Mesothelial cell of epicardium (in vitro differentiated cells): ENCODE measurements at regions not wholly inside any gene's neighbourhood (a gene's known extent, or its start where the extent isn't known, plus 50 kb on each side); places are given as distances from the start of the nearest gene placed in this dataset.
"Not testable (repeated sequence)": the region's sequence is repeated elsewhere in the genome, so short reads cannot be mapped to it uniquely, and the experiment has no call there.

Experiments
- DNase-seq, 2 experiments: peaks; one replicate each; pipeline ENCODE4 v3.0.0; 2021; ENCODE audit warnings: low spot score in 2 of 2; ENCODE audit not compliant: unreplicated experiment in 2 of 2
- H3K27ac Mint-ChIP-seq: 2 replicates; pipeline ENCODE4 v1.8.0; 2021; ENCODE audit warnings: mixed read lengths
- H3K27me3 Mint-ChIP-seq: 2 replicates; pipeline ENCODE4 v1.8.0; 2021; ENCODE audit warnings: low read depth, mixed read lengths
- H3K36me3 Mint-ChIP-seq: 2 replicates; pipeline ENCODE4 v1.8.0; 2021; ENCODE audit warnings: mixed read lengths
- H3K4me1 Mint-ChIP-seq: 2 replicates; pipeline ENCODE4 v1.8.0; 2021; ENCODE audit warnings: mixed read lengths
- H3K4me3 Mint-ChIP-seq: 2 replicates; pipeline ENCODE4 v1.8.0; 2021; ENCODE audit warnings: mild to moderate bottlenecking, moderate library complexity, mixed read lengths
- H3K9me3 Mint-ChIP-seq: 2 replicates; pipeline ENCODE4 v1.8.0; 2021; ENCODE audit warnings: mixed read lengths
- TF ChIP-seq, protein P1 (sequence below): fragments of 200-600 bp; sonication (generic); IDR thresholded peaks from one replicate; pipeline ENCODE4 v1.5.0; 2021; ENCODE audit warnings: antibody characterized with exemption; ENCODE audit not compliant: unreplicated experiment

DNA sequence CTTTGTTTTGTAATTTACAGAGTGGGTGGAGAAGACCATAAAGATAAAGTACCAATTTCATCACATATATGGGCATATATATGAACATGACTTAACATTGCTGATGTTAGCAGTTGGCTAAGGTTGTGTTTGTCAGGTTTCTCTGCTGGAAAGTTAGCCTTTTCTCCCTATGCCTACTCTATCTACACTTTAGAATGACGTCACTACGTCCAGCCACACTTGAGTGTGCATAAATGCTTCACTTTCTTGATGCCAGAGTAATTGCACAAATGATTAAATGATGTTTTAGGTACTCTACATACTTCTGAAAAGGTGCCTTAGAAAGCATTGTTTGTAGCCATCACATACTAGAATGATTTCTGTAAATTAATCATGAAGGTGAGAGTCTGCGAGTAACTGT lies 759.2 kb upstream of the MGAT4C start:
- H3K4me3 Mint-ChIP-seq, result no peak overlapping the region
- peaks cover 23% of the 10 kb centered on the region for H3K9me3 Mint-ChIP-seq
- TF ChIP-seq, protein P1, sequence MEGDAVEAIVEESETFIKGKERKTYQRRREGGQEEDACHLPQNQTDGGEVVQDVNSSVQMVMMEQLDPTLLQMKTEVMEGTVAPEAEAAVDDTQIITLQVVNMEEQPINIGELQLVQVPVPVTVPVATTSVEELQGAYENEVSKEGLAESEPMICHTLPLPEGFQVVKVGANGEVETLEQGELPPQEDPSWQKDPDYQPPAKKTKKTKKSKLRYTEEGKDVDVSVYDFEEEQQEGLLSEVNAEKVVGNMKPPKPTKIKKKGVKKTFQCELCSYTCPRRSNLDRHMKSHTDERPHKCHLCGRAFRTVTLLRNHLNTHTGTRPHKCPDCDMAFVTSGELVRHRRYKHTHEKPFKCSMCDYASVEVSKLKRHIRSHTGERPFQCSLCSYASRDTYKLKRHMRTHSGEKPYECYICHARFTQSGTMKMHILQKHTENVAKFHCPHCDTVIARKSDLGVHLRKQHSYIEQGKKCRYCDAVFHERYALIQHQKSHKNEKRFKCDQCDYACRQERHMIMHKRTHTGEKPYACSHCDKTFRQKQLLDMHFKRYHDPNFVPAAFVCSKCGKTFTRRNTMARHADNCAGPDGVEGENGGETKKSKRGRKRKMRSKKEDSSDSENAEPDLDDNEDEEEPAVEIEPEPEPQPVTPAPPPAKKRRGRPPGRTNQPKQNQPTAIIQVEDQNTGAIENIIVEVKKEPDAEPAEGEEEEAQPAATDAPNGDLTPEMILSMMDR, result no peak

DNA sequence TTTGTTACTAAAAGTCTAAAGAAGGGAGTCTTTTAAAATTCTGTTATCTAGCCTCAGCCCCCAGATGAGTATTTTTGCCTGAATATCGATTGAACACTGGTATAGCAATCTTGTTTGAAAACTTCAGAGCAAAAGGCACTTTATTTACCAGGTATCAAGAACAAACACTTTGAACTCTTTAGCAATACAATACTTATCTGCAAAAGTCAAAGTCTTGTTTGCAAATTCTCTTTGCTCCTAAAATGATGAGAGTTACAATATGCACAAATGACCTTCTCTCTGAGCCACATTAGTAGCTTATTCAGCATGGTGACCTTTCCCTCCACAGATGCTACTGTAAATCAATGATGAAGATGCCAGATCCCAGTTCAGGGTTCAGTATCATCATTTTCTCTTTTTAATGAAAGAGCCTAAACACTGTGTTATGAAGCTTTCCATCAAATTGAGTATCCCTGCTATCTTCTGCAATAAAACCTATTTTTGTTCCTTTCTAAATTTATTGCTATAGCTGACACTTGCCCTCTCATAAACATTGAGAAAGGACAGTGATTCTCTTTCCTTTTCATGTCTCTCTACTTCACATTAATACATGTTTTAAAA lies 752.7 kb upstream of the MGAT4C start:
- DNase-seq, result no peak
- no peaks in the 10 kb centered on the region for H3K36me3 Mint-ChIP-seq
- no peaks in the 10 kb centered on the region for H3K4me1 Mint-ChIP-seq
- H3K27me3 Mint-ChIP-seq, result no peaks in the 10 kb centered on the region
- no peak overlapping the region for H3K27ac Mint-ChIP-seq
- peaks cover 28% of the 10 kb centered on the region for H3K9me3 Mint-ChIP-seq
- TF ChIP-seq, protein P1, result no peak
- H3K4me3 Mint-ChIP-seq, result no peak overlapping the region

More for the DNA sequence above, 759.2 kb upstream of the MGAT4C start:
- no peak overlapping the region for H3K27ac Mint-ChIP-seq
- no peaks in the 10 kb centered on the region for H3K27me3 Mint-ChIP-seq
- no peaks in the 10 kb centered on the region for H3K4me1 Mint-ChIP-seq
- peaks cover 5% of the 10 kb centered on the region for H3K36me3 Mint-ChIP-seq
- DNase-seq, result no peak

DNA sequence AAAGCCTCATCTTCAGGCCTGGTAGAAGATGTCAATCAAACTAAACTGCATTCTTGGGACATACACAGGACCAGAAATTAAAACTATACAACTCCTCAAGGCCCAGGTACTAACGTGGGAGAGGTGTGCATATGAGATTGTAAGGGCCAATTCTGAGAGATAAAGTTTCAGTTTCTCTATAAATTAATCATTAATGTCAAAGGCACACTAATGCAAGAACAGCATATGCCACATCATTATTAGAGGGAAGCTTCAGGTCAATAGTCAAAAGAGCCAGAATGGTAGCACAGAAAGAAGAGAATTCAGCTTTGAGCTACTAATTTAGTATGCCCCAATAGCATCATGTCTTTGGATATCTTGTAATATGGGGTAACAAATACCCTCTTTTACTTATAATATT lies 744.9 kb upstream of the MGAT4C start:
- H3K9me3 Mint-ChIP-seq, result peaks cover 62% of the 10 kb centered on the region
- H3K4me1 Mint-ChIP-seq, result no peaks in the 10 kb centered on the region

DNA sequence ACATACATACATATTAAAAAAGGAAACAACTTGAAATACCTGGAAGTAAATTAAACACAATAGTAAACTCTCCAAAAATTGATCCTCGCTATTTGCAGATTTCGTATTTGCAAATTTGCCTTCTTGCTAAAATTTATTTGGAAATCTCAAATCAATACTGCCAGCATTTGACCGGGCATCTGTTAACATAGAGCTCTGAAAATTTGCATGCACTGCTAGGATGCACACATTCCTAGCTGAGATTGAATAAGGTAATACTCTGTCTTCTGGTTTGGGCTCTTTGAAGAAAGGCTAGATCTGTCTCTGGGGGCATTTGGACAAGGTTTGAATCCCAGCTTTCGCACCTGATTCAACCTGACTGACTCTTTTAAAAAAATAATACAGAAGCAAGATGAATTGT lies 729.1 kb upstream of the MGAT4C start:
- no peak overlapping the region for H3K27ac Mint-ChIP-seq
- H3K9me3 Mint-ChIP-seq, result no peaks in the 10 kb centered on the region
- no peak overlapping the region for H3K4me3 Mint-ChIP-seq
- TF ChIP-seq, protein P1, result no peak
- H3K27me3 Mint-ChIP-seq, result no peaks in the 10 kb centered on the region
- peaks cover 2% of the 10 kb centered on the region for H3K4me1 Mint-ChIP-seq
- DNase-seq, result no peak
- no peaks in the 10 kb centered on the region for H3K36me3 Mint-ChIP-seq

More for the DNA sequence above, 744.9 kb upstream of the MGAT4C start:
- no peak overlapping the region for H3K4me3 Mint-ChIP-seq
- no peaks in the 10 kb centered on the region for H3K27me3 Mint-ChIP-seq
- no peak for DNase-seq
- TF ChIP-seq, protein P1, result no peak
- H3K36me3 Mint-ChIP-seq, result peaks cover 6% of the 10 kb centered on the region
- H3K27ac Mint-ChIP-seq, result no peak overlapping the region

DNA sequence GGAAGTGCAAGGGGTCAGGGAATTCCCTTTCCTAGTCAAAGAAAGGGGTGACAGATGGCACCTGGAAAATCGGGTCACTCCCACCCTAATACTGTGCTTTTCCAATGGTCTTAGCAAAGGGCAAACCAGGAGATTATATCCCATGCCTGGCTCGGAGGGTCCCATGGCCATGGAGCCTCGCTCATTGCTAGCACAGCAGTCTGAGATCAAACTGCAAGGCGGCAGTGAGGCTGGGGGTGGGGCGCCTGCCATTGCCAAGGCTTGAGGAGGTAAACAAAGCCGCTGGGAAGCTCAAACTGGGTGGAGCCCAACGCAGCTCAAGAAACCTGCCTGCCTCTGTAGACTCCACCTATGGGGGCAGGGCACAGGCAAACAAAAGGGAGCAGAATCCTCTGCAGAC lies 714.4 kb upstream of the MGAT4C start:
- not testable (repeated sequence) for H3K4me3 Mint-ChIP-seq, DNase-seq, H3K27me3 Mint-ChIP-seq, H3K27ac Mint-ChIP-seq, H3K4me1 Mint-ChIP-seq, H3K36me3 Mint-ChIP-seq
- peaks cover 41% of the 10 kb centered on the region for H3K9me3 Mint-ChIP-seq

DNA sequence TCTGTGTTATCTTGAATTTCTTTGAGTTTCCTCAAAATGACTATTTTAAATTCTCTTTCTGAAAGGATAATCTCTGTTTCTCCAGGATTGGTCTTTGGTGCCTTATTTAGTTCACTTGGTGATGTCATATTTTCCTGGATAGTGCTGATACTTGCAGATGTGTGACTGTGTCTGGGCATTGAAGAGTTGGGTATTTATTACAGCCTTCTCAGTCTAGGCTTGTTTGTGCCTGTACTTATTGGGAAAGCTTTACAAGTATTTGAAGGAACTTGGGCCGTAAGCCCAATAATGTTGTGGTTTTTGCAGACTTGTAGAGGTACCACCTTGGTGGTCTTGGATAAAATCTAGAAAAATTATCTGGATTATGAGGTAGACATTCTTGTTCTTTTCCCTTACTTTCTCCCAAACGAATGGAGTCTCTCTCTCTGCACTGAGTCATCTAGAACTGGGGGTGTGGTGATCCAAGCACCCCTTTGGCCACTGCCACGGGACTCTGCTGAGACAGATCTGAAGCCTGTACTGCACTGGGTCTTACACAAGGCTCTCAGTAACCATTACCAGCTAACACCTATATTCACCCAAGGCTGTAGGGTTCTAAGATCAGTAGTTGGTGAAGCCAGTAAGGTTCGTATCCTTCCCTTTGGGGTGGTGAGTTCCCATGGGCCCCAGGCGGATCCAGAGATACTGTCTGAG lies 703.7 kb upstream of the MGAT4C start:
- DNase-seq, result no peak
- Mint-ChIP-seq H3K27ac (no peak overlapping the region), H3K36me3 (no peaks in the 10 kb centered on the region), H3K4me1 (no peaks in the 10 kb centered on the region), H3K9me3 (peaks cover 19% of the 10 kb centered on the region), H3K27me3 (no peaks in the 10 kb centered on the region), H3K4me3 (no peak overlapping the region)
- TF ChIP-seq, protein P1, result no peak
